ENCODE measurements at regions not wholly inside any gene's neighbourhood (a gene's known extent, or its start where the extent isn't known, plus 50 kb on each side); places are given as distances from the start of the nearest gene placed in this dataset.

GRCh38 chr7:25663877-25664276, 435.6 kb upstream of the NPVF start:
- no peak for TF ChIP-seq CTCF (IDR thresholded peaks at IDR 0.05; ENCODE audit: poor library complexity, severe bottlenecking)
- TF ChIP-seq EZH2 (IDR thresholded peaks at IDR 0.05; ENCODE audit: borderline replicate concordance, insufficient read depth, low read length, poor library complexity, severe bottlenecking), result no peak
- no peak for TF ChIP-seq POLR2AphosphoS5 (IDR thresholded peaks at IDR 0.05)
- TF ChIP-seq RAD21 (conservative IDR thresholded peaks at IDR 0.05), result no peak
- no peak for TF ChIP-seq TAF1 (IDR thresholded peaks at IDR 0.05; ENCODE audit: low read depth)
- no peak for TF ChIP-seq REST (IDR thresholded peaks at IDR 0.05; ENCODE audit: borderline replicate concordance)

Data from neural cell (in vitro differentiated cells).